AG04449 (cell line): ENCODE measurements at regions not wholly inside any gene's neighbourhood (a gene's known extent, or its start where the extent isn't known, plus 50 kb on each side); places are given as distances from the start of the nearest gene placed in this dataset.

Experiments
- CTCF ChIA-PET: fragments of 350-600 bp; formaldehyde crosslinking; extraction: SDS; loops from one replicate; lab custom pipeline; 2021; ENCODE audit warnings: antibody characterized with exemption; lab: Yijun Ruan, JAX
- POLR2A ChIA-PET: fragments of 400-600, 350-600 bp; formaldehyde crosslinking; extraction: SDS; loops from one replicate; lab custom pipeline; 2020; ENCODE audit warnings: antibody characterized with exemption, inconsistent platforms; lab: Yijun Ruan, JAX
- DNase-seq: peaks from one replicate; pipeline ENCODE4 v3.0.0-alpha.2; 2010; ENCODE audit warnings: low read depth, low spot score
- H3K4me3 ChIP-seq: 2 replicates; pipeline ENCODE4 v1.5.1; 2011; ENCODE audit warnings: low read depth, mild to moderate bottlenecking, control low read depth, low read length
- TF ChIP-seq, protein P1 (sequence below): IDR thresholded peaks from one replicate; pipeline ENCODE4 v1.5.1; 2011; ENCODE audit warnings: mild to moderate bottlenecking, moderate library complexity, low read length, control low read depth, inconsistent platforms; ENCODE audit not compliant: insufficient read depth; ENCODE audit errors: missing control alignments

DNA sequence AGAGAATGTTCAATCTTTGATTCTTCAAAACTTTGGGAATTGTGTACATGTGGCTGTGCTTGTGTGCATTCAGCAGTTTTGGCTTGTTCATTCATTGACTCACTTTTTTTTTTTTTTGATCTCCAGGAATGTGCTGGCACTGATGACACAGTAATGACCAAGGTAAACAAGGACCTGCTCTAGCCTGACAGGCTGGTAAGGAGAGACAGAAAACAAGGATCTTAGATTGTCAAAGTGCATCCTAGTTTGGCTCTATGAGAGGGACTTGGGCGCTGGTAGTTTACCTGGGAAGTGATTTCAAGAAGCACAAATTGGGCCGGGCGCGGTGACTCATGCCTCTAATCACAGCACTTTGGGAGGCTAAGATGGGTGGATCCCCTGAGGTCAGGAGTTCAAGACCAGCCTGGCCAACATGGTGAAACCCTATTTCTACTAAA, 233.1 kb upstream of the WSCD1 start:
- POLR2A ChIA-PET, result no interaction called here
- TF ChIP-seq, protein P1, sequence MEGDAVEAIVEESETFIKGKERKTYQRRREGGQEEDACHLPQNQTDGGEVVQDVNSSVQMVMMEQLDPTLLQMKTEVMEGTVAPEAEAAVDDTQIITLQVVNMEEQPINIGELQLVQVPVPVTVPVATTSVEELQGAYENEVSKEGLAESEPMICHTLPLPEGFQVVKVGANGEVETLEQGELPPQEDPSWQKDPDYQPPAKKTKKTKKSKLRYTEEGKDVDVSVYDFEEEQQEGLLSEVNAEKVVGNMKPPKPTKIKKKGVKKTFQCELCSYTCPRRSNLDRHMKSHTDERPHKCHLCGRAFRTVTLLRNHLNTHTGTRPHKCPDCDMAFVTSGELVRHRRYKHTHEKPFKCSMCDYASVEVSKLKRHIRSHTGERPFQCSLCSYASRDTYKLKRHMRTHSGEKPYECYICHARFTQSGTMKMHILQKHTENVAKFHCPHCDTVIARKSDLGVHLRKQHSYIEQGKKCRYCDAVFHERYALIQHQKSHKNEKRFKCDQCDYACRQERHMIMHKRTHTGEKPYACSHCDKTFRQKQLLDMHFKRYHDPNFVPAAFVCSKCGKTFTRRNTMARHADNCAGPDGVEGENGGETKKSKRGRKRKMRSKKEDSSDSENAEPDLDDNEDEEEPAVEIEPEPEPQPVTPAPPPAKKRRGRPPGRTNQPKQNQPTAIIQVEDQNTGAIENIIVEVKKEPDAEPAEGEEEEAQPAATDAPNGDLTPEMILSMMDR, result no peak
- CTCF ChIA-PET, result no interaction called here
- DNase-seq, result no peak
- no peak overlapping the region for H3K4me3 ChIP-seq

- no peak for DNase-seq
- CTCF ChIA-PET, result interaction anchor here (1.0 kb wide), 1 partner anchor 13 kb away, joined by 3 read pairs; no protein-coding TSS in a partner anchor
- H3K4me3 ChIP-seq, result no peak overlapping the region
- POLR2A ChIA-PET, result no interaction called here
- TF ChIP-seq, protein P1, result no peak
These were observed 231.4 kb upstream of the WSCD1 start for GRCh38 chr17:5838661-5839300.

DNA sequence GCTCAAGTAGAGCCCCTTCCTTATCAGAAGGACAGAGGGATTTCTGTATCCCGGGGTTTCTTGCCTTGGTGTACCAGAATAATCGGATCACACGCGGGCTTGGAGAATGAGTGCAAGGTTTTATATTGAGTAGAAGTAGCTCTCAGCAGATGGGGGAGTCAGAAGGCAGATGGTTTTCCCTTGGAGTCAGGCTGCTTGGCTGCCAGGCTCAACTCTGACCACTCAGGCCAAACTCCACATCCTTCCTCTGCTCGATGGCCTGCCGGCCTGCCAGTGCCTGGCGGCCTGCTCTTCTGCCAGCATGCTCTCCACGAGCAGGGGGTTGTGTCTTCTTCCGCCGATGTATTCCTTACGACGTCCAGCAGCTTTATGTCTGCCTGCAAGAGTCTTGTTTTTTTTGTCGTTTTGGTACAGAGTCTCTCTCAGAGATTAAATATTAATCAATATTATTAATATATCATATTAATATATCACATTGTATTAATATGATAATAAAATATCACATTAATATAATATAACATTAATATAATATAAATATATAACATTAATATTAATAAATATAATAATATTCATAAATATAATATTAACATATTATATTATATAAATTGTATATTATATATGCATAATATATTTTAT, 229.2 kb upstream of the WSCD1 start:
- no peak for DNase-seq
- TF ChIP-seq, protein P1, result no peak
- ChIA-PET CTCF (no interaction called here), POLR2A (interaction anchor here (0.6 kb wide), 1 partner anchor 589 kb away, joined by 3 read pairs; no protein-coding TSS in a partner anchor)
- no peak overlapping the region for H3K4me3 ChIP-seq

- TF ChIP-seq, protein P1, result no peak
- ChIA-PET POLR2A (no interaction called here), CTCF (no interaction called here)
- DNase-seq, result no peak
- no peak overlapping the region for H3K4me3 ChIP-seq
These were observed 228.3 kb upstream of the WSCD1 start for GRCh38 chr17:5841862-5842261.

GRCh38 chr17:5843366-5844026, 226.7 kb upstream of the WSCD1 start:
- POLR2A ChIA-PET, result no interaction called here
- CTCF ChIA-PET, result no interaction called here
- DNase-seq, result no peak
- H3K4me3 ChIP-seq, result no peak overlapping the region
- TF ChIP-seq, protein P1, result no peak

- H3K4me3 ChIP-seq, result no peak overlapping the region
- ChIA-PET POLR2A (no interaction called here), CTCF (no interaction called here)
- DNase-seq, result no peak
- TF ChIP-seq, protein P1, result no peak
These were observed 224.2 kb upstream of the WSCD1 start for GRCh38 chr17:5846001-5846400.
